HepG2 (cell line): ENCODE measurements at regions not wholly inside any gene's neighbourhood (a gene's known extent, or its start where the extent isn't known, plus 50 kb on each side); places are given as distances from the start of the nearest gene placed in this dataset.

Experiments
- EP300 ChIP-seq, 3 experiments: sonication (generic) in 1 of 3; formaldehyde crosslinking in 1 of 3; IDR thresholded peaks; 2 replicates each; pipeline versions ENCODE4 v1.5.1 to v1.6.1; 2011 to 2020; ENCODE audit warnings: low read depth in 2 of 3, low read length in 2 of 3, borderline replicate concordance in 1 of 3, improper control_type of control experiment in 1 of 3, mild to moderate bottlenecking in 1 of 3, missing genetic modification reagents in 1 of 3, moderate library complexity in 1 of 3
- EZH2 ChIP-seq: conservative IDR thresholded peaks from 2 replicates; pipeline ENCODE4 v1.6.1; 2012; ENCODE audit warnings: mild to moderate bottlenecking, low read depth, low read length, moderate library complexity
- FOSL2 ChIP-seq: sonication (generic); formaldehyde crosslinking; IDR thresholded peaks from 2 replicates; pipeline ENCODE4 v1.4.0; 2020; ENCODE audit warnings: missing genetic modification reagents
- HDAC6 ChIP-seq: fragments of 200-600 bp; sonication (generic); IDR thresholded peaks from 2 replicates; pipeline ENCODE4 v1.7.0; 2017; ENCODE audit warnings: mild to moderate bottlenecking, antibody characterized with exemption, low read length, low read depth
- NFE2L2 ChIP-seq: fragments of 150-350 bp; IDR thresholded peaks from 2 replicates; pipeline ENCODE4 v1.6.1; 2014; ENCODE audit warnings: low read length
- RELA ChIP-seq: sonication (generic); formaldehyde crosslinking; IDR thresholded peaks from 2 replicates; pipeline ENCODE4 v1.4.0; 2020; ENCODE audit warnings: missing genetic modification reagents
- SETDB1 ChIP-seq: sonication (generic); formaldehyde crosslinking; IDR thresholded peaks from 2 replicates; pipeline ENCODE4 v1.5.1; 2020; ENCODE audit warnings: missing genetic modification reagents, mild to moderate bottlenecking, borderline replicate concordance
- SMC3 ChIP-seq: IDR thresholded peaks from 2 replicates; pipeline ENCODE4 v1.6.1; 2011; ENCODE audit warnings: low read length, improper control_type of control experiment
- TP53 ChIP-seq: sonication (generic); formaldehyde crosslinking; conservative IDR thresholded peaks from 2 replicates; pipeline ENCODE4 v1.4.0; 2020; ENCODE audit warnings: missing genetic modification reagents
- ZNF7 ChIP-seq: IDR thresholded peaks from 2 replicates; pipeline ENCODE4 v1.6.1; 2016; ENCODE audit warnings: missing biosample characterization, missing genetic modification reagents
- TF ChIP-seq, protein P1 (sequence below): sonication (generic); formaldehyde crosslinking; IDR thresholded peaks from 2 replicates; pipeline ENCODE4 v1.8.0; 2022; ENCODE audit warnings: missing genetic modification reagents, mild to moderate bottlenecking, borderline replicate concordance
- TF ChIP-seq, protein P2 (sequence below): sonication (generic); formaldehyde crosslinking; IDR thresholded peaks from 2 replicates; pipeline ENCODE4 v1.5.0; 2020; ENCODE audit warnings: mild to moderate bottlenecking, missing genetic modification reagents, moderate library complexity
- TF ChIP-seq, protein P3 (sequence below): sonication (generic); formaldehyde crosslinking; IDR thresholded peaks from 2 replicates; pipeline ENCODE4 v1.4.0; 2020; ENCODE audit warnings: missing genetic modification reagents, mild to moderate bottlenecking, borderline replicate concordance

DNA sequence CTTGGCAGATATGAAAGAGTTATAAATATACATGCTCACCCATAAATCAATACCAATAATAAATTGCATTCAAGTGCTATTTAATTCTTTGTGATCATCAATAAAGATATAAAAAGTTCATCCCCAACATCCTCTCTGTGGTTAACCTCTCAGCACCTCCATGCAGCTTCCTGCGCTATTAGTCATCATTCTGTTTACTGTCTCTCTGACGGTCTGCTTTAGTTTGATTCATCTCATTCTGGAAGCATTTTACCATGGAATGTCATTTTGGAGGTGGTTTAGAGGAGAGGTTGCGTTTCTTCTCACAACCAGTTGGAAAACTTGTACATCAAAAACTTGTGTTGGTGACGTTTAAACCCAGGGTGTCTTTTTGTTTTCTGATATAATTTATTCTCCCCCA, 486.6 kb downstream of the BRINP1 start:
- TF ChIP-seq ZNF7 (CRISPR knock-in tag) (no peak), RELA (no peak), HDAC6 (no peak), FOSL2 (no peak), SETDB1 (no peak), TP53 (CRISPR knock-in tag) (no peak), NFE2L2 (no peak), EP300 (IDR thresholded peaks at IDR 0.05; ENCODE audit: low read depth in 2 of 2, low read length in 2 of 2) (no peak), EP300 (CRISPR knock-in tag; IDR thresholded peaks at IDR 0.05; ENCODE audit: borderline replicate concordance) (no peak), EZH2 (no peak), SMC3 (no peak)
- TF ChIP-seq, protein P1, sequence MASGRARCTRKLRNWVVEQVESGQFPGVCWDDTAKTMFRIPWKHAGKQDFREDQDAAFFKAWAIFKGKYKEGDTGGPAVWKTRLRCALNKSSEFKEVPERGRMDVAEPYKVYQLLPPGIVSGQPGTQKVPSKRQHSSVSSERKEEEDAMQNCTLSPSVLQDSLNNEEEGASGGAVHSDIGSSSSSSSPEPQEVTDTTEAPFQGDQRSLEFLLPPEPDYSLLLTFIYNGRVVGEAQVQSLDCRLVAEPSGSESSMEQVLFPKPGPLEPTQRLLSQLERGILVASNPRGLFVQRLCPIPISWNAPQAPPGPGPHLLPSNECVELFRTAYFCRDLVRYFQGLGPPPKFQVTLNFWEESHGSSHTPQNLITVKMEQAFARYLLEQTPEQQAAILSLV (CRISPR knock-in tag), result no peak
- TF ChIP-seq, protein P2, sequence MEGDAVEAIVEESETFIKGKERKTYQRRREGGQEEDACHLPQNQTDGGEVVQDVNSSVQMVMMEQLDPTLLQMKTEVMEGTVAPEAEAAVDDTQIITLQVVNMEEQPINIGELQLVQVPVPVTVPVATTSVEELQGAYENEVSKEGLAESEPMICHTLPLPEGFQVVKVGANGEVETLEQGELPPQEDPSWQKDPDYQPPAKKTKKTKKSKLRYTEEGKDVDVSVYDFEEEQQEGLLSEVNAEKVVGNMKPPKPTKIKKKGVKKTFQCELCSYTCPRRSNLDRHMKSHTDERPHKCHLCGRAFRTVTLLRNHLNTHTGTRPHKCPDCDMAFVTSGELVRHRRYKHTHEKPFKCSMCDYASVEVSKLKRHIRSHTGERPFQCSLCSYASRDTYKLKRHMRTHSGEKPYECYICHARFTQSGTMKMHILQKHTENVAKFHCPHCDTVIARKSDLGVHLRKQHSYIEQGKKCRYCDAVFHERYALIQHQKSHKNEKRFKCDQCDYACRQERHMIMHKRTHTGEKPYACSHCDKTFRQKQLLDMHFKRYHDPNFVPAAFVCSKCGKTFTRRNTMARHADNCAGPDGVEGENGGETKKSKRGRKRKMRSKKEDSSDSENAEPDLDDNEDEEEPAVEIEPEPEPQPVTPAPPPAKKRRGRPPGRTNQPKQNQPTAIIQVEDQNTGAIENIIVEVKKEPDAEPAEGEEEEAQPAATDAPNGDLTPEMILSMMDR, result no peak
- TF ChIP-seq, protein P3, sequence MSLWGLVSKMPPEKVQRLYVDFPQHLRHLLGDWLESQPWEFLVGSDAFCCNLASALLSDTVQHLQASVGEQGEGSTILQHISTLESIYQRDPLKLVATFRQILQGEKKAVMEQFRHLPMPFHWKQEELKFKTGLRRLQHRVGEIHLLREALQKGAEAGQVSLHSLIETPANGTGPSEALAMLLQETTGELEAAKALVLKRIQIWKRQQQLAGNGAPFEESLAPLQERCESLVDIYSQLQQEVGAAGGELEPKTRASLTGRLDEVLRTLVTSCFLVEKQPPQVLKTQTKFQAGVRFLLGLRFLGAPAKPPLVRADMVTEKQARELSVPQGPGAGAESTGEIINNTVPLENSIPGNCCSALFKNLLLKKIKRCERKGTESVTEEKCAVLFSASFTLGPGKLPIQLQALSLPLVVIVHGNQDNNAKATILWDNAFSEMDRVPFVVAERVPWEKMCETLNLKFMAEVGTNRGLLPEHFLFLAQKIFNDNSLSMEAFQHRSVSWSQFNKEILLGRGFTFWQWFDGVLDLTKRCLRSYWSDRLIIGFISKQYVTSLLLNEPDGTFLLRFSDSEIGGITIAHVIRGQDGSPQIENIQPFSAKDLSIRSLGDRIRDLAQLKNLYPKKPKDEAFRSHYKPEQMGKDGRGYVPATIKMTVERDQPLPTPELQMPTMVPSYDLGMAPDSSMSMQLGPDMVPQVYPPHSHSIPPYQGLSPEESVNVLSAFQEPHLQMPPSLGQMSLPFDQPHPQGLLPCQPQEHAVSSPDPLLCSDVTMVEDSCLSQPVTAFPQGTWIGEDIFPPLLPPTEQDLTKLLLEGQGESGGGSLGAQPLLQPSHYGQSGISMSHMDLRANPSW, result no peak
